GM12872 (cell line): ENCODE measurements at regions not wholly inside any gene's neighbourhood (a gene's known extent, or its start where the extent isn't known, plus 50 kb on each side); places are given as distances from the start of the nearest gene placed in this dataset.

Experiments used
- TF ChIP-seq, protein P1 (sequence below): IDR thresholded peaks from 3 replicates; pipeline ENCODE4 v1.5.1; 2011; ENCODE audit warnings: low read depth, mild to moderate bottlenecking, low read length, moderate library complexity; ENCODE audit not compliant: insufficient read depth

DNA sequence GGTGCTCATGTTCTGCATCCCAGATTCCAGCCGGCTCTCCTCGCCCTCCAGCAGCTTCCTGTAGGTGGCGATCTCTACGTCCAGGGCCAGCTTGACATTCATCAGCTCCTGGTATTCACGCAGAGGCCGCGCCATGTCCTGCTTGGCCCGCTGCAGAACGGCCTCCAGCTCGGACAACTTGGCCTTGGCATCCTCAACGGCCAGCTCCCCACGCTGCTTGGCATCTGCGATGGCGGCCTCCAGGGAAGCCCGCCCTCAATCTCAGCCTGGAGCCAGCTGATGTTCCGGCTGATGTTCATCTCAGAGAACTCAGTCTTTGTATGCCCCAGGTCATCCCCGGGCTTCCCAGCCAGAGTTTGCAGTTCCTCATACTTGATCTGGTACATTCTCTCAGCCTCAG is 431.8 kb upstream of the DIPK2B start:
- TF ChIP-seq, protein P1, sequence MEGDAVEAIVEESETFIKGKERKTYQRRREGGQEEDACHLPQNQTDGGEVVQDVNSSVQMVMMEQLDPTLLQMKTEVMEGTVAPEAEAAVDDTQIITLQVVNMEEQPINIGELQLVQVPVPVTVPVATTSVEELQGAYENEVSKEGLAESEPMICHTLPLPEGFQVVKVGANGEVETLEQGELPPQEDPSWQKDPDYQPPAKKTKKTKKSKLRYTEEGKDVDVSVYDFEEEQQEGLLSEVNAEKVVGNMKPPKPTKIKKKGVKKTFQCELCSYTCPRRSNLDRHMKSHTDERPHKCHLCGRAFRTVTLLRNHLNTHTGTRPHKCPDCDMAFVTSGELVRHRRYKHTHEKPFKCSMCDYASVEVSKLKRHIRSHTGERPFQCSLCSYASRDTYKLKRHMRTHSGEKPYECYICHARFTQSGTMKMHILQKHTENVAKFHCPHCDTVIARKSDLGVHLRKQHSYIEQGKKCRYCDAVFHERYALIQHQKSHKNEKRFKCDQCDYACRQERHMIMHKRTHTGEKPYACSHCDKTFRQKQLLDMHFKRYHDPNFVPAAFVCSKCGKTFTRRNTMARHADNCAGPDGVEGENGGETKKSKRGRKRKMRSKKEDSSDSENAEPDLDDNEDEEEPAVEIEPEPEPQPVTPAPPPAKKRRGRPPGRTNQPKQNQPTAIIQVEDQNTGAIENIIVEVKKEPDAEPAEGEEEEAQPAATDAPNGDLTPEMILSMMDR, result no peak

DNA sequence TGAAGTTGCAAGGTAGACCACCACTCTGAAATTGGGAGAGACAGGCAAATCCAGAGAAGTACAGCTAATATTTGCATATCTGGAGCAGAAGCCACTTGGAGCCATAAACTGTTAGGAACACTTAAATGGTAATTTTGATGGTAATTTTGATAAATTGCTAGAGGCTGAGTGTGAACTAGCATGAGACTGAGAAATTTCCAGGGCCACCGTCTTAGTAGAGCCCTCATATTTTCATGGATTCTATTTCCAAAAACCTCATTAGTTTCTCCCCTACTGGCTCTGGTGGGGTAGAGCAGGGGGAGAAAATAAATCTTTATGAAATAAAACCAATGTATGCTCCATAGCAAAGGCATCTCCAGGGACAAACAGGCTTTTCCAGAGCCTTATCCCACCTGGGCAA is 429.4 kb upstream of the DIPK2B start:
- TF ChIP-seq, protein P1, result no peak

DNA sequence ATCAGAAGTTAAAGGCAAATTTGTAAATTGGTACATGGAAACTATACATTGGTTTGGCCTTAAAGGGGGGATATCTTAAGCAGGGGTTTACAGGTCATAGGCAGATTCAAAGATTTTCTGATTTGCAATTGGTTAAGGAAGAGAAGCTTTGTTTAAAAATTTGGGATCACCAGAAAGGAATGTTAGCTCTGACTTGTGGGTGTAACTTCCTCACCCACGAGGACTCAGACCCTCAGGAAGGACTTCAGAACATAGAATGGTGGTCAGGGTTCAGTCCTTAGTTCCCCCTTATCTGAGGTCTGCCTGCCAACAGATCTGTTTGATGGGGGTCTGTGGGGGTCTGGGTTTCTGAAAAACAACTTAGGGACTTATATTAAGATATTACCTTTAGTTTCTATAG is 427.4 kb upstream of the DIPK2B start:
- TF ChIP-seq, protein P1, result no peak

DNA sequence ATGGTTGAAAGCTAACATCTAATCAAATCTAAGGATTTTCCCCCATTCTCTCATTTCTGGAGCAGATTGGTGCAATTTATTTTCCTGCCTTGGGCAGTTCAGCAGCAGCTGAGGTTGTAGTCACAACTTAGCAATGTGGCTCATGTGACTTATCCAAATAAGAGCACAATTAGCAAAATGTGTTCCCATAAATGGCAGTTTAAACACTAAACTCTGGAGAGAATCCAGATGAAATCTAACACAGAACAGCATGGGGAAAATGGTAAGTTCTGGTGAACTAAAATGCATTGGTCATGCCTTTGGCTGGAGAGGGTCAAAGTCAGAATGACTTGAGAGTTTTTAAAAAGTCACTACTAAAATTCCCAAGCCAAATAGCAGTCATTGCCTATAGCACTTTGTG is 422.6 kb upstream of the DIPK2B start:
- TF ChIP-seq, protein P1, result no peak

DNA sequence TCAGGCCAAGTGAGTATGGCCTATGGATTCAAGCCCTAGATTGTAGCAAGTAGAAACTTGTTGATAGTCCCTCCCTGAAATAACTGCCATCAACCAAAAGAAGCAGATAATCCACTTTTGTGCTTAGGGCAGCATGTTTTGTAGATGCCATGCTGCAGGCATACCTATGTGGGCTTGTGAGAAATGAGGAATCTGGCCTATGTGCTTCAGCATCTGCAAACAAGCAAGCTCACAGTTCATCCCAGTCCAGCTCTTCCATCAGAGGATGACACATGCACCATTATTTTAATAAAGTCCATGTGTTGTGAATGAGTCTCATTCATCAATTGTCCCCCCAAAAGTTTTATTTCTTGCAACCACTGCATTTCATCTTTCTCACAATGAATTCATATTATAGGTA is 421.9 kb upstream of the DIPK2B start:
- TF ChIP-seq, protein P1, result no peak

DNA sequence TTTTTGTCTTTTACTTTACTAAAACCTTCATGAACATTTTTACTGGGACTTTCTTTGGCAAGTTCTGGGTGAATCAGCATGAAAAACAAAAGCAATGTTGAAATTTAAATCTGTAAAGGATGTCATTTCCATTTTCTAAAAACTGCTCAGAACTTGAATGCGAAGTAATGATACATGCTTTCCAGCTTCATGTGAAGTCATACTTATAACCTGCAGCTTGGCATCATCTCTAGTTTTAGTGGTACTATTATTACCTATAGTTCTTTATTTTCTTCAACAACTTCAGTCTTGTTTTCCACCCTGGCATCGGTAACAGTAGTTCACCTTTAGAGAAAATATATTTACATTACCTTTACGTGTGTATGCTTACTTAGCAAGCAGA is 421.4 kb upstream of the DIPK2B start:
- TF ChIP-seq, protein P1, result no peak

DNA sequence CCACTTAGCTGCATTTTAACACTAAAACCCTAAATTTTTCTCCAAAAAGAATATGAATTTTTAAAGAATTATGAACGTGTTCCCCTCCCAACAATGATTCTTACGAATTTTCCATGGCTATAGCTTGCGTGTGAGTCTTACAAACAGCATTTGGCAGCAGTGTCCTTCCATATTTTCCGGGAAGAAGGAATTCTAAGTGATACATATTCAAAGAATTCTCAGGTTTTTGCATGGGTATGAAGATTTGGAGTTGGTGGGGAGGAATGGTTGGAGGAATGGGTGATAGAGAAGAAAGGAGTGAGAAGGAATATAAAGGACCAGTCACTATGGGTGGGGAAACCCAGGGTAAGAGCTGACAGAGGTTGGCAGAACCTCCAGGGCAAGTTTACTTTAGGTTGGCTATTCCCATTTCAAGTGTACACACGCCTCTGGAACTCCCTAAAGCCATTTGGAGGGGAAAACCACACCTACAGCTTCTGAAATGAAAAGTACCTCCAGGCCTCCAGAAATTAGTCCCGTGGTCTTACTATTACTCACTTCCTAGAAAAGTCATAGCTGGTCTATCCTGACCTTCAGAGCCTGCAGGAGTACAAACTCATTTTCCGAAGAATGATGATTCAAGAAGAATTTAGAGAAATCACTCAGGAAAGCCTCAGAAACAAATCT is 420.8 kb upstream of the DIPK2B start:
- TF ChIP-seq, protein P1, result no peak
